VCaP (cell line): ENCODE measurements at regions not wholly inside any gene's neighbourhood (a gene's known extent, or its start where the extent isn't known, plus 50 kb on each side); places are given as distances from the start of the nearest gene placed in this dataset.
"Not testable (repeated sequence)": the region's sequence is repeated elsewhere in the genome, so short reads cannot be mapped to it uniquely, and the experiment has no call there.

ENCODE experiments used
- H3K27ac ChIP-seq: fragments of 450-650 bp; 2 replicates; pipeline ENCODE4 v1.5.1; 2017
- TF ChIP-seq, protein P1 (sequence below): fragments of 450-650 bp; conservative IDR thresholded peaks from 2 replicates; pipeline ENCODE4 v1.5.1; 2017; ENCODE audit warnings: mild to moderate bottlenecking, moderate library complexity

DNA sequence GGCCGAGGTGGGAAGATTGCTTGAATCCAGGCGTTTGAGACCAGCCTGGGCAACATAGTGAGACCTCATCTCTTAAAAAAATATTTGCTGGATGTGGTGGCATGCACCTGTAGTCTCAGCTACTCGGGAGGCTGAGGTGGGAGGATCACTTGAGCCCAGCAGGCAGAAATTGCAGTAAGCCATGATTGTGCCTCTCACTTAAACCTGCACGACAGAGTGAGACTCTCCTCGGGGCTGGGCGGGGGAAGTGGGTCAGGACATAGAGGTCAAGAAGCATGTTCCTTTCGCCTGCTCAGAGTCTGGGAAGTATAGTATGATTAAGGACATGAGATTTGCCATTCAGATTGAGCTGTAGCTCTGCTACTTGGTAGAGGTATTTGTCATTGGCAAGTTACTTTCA, 52.3 kb downstream of the SEPTIN7 start:
- H3K27ac ChIP-seq: not testable (repeated sequence)

DNA sequence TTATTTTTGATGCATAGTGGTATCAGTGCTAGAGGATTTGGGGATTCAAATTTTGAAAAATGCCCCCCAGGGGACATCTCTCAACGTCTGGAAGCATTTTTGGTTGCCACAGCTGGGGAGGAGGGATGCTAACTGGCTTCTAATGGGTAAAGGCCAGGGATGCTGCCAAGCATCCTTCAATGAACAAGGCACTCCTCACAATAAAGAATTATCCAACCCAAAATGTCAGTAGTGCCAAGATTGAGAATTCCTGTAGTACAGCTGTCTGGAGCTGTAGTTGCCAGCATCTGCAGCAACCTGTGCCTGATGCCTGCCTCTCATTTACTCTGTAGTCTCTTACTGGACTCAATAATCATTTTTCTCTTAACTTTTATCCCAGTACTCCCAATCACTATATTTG, 53.5 kb downstream of the SEPTIN7 start:
- no peak overlapping the region for H3K27ac ChIP-seq
- TF ChIP-seq, protein P1, sequence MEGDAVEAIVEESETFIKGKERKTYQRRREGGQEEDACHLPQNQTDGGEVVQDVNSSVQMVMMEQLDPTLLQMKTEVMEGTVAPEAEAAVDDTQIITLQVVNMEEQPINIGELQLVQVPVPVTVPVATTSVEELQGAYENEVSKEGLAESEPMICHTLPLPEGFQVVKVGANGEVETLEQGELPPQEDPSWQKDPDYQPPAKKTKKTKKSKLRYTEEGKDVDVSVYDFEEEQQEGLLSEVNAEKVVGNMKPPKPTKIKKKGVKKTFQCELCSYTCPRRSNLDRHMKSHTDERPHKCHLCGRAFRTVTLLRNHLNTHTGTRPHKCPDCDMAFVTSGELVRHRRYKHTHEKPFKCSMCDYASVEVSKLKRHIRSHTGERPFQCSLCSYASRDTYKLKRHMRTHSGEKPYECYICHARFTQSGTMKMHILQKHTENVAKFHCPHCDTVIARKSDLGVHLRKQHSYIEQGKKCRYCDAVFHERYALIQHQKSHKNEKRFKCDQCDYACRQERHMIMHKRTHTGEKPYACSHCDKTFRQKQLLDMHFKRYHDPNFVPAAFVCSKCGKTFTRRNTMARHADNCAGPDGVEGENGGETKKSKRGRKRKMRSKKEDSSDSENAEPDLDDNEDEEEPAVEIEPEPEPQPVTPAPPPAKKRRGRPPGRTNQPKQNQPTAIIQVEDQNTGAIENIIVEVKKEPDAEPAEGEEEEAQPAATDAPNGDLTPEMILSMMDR: no peak

DNA sequence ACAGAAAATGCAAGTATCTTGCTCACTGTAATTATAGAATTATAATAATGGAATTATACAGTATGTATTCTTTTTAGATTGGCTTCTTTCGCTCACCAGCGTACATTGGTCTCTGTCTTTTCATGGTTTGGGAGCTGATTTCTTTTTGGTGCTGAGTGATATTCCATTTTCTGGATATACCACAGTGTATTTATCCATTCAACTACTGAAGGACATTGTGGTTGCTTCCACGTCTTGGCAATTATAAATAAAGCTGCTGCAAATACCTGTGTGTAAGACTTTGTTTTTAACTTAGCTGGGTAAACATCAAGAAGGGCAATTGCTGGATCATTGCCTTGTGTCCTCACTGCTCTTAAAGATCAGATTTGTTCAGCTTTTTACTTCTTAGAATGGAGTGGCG, 55.3 kb downstream of the SEPTIN7 start:
- H3K27ac ChIP-seq: no peak overlapping the region
- TF ChIP-seq, protein P1: no peak

DNA sequence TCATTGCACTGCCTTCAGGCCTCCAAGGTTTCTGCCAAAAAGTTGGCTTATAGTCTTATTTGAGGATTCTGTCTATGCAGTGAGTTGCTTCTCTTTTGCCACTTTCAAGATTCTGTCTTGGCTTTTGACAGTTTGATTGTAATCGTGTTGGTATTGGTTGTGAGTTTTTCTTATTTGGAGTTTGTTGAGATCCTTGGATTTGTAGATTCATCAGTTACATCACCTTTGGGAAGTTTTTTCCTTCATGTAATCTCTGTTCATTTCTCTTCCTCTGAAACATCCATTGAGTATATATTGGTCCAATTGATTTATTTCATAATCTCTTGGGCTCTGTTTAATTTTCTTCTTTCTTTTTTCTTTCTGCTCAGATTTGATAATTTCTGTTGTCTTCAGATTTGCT, 59.8 kb downstream of the SEPTIN7 start:
- no peak overlapping the region for H3K27ac ChIP-seq
- TF ChIP-seq, protein P1: no peak

DNA sequence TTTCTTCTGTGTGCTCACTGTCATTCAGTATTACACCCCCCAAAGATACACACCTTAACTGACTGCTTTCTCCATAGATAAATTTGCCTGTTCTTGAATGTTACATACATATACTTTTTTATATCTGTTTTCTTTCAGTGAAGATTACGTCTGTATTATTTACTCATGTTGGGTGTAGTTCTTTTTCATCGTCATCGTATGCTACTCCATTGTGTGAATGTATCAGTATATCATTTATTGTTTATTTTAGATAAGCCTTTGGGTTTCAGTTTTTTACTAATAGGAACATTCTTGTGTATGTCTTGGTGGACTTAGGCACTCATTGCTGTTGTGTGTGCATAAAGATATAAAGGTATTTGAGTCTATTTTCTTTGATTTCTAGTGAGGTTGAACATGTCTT, 64.4 kb downstream of the SEPTIN7 start:
- TF ChIP-seq, protein P1: no peak
- no peak overlapping the region for H3K27ac ChIP-seq

DNA sequence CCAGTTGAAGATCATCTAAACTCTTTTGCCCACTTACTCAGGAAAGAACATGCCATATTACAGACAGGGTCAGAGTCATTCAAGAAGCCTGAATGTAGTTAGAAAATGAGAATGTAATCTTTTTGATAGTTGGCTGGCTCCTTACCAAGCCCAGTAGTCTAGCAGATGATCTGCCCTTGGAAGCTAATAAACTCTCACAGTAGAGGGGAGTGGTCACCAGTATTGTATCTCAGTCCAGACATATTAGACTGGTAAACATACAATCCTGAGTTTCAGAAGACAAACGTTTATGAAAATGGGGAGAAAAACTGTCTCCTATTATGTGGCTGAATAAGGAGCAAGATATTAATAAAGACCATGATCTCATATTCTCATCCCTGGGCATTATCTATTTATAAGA, 65.3 kb downstream of the SEPTIN7 start:
- TF ChIP-seq, protein P1: no peak
- no peak overlapping the region for H3K27ac ChIP-seq

DNA sequence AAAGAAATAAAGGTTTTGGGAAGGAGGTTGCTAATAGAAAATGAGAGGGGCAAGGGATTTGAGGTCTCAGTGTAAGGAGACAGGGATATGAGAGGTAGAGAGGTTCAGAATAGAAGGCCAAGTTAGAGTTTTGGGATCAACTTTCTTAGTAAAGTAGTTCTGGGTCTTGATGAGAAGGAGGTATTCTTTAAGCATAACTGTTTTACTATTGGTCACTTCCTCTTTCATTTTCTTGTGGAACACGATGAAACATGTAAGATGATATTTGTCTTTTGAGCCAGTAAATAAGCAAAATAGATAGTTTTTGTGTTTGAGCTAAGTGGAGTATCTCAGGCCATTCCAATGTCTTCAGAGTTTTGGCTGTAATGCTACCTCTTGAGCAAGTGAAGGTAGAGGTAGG, 68.3 kb downstream of the SEPTIN7 start:
- not testable (repeated sequence) for H3K27ac ChIP-seq

DNA sequence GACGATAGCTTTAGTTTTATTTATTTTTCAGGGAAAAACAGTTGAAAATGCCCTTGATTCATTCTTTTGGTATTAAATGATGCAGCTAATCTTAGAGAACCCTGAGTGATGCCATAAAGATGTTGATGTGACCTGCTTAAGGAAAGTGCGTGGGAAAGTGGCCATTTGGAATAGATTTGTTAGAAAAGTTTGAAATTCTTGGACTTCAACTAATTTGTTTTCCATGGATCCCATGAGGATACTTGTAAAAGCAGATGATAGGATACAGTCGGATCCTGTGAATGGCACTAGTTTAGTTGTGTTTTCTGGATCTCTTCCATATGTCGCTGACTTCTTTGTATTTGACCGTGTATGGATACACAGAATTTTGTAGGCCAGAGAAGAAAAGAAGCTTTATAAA, 69.0 kb downstream of the SEPTIN7 start:
- TF ChIP-seq, protein P1: no peak
- no peak overlapping the region for H3K27ac ChIP-seq

DNA sequence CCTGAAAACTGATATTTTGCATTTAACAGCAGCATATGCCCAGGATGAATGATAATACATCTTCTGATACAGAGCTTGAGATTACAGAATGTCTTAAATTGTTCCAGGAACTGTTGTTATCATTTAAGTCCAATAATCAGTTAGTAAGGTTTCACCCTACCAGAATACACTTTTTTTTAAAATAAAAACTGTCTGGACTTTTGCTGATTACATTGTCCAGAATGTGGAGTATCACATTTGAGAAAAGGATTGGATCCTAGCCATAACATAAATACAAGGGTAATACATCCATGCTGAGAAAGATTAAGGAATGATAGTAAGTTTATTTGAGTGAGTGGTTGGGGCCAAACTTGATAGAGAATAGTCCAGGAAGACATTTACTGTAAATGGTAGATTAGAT, 71.0 kb downstream of the SEPTIN7 start:
- H3K27ac ChIP-seq: no peak overlapping the region
- TF ChIP-seq, protein P1: no peak
